GM18870 (cell line): ENCODE measurements at regions not wholly inside any gene's neighbourhood (a gene's known extent, or its start where the extent isn't known, plus 50 kb on each side); places are given as distances from the start of the nearest gene placed in this dataset.

Experiments used
- ATAC-seq: cut with Tn5 transposase; IDR thresholded peaks from one replicate; pipeline ENCODE4 v1.9.1; 2021; ENCODE audit warnings: moderate library complexity; ENCODE audit not compliant: unreplicated experiment

GRCh38 chr2:221708902-221709301, 136.8 kb upstream of the EPHA4 start:
- ATAC-seq: no peak

GRCh38 chr2:221705185-221705877, 133.2 kb upstream of the EPHA4 start:
- ATAC-seq: no peak

DNA sequence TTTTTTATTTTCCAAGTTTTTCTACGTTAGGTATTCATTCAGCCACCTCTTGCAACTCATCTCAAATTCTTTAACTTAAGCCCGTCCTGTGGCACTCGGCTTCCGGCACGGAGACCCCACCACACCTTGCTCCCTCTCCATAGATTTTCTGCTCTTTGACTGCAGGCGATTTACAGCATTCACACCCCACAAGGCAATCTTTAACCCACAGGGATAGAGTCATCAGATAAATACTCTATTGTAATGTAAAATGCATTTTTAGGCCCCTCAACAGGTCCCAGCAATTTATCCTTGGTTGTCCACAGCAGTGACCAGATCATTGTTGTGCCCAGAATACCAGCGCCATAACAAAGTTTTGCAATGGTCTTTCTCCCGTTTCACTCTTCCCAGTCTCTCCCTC, 132.3 kb upstream of the EPHA4 start:
- ATAC-seq: no peak

- no peak for ATAC-seq
Measured at GRCh38 chr2:221693365-221693764, 121.3 kb upstream of the EPHA4 start.

GRCh38 chr2:221691571-221691970, 119.5 kb upstream of the EPHA4 start:
- no peak for ATAC-seq

- no peak for ATAC-seq
Measured at GRCh38 chr2:221689140-221689539, 117.0 kb upstream of the EPHA4 start.

- ATAC-seq: no peak
Measured at GRCh38 chr2:221680548-221680947, 108.4 kb upstream of the EPHA4 start.

DNA sequence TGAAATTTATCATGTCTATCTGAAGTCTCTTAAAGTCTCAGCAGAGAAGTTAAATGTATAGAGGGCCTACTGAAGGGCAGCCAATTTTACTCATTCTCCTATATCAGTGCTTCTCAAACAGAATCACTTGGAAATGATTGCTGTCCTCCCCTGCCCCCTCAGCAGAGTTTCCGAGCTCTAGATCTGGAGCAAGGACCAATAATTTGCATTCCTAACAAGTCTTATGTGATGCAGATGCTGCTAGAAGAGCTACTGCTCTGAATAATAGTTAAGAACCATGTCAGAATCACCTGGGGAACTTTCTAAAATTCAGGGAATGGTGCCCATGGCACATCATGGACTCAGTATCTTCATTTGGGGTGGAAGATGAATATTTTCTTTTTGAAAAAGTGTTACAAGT, 105.6 kb upstream of the EPHA4 start:
- no peak for ATAC-seq

GRCh38 chr2:221676566-221677172, 104.6 kb upstream of the EPHA4 start:
- ATAC-seq: no peak

- no peak for ATAC-seq
Measured at GRCh38 chr2:221675201-221675908, 103.3 kb upstream of the EPHA4 start.

- ATAC-seq: no peak
Measured at GRCh38 chr2:221674446-221674845, 102.3 kb upstream of the EPHA4 start.

- ATAC-seq: no peak
Measured at GRCh38 chr2:221673248-221673647, 101.1 kb upstream of the EPHA4 start.

GRCh38 chr2:221671515-221671914, 99.4 kb upstream of the EPHA4 start:
- no peak for ATAC-seq

DNA sequence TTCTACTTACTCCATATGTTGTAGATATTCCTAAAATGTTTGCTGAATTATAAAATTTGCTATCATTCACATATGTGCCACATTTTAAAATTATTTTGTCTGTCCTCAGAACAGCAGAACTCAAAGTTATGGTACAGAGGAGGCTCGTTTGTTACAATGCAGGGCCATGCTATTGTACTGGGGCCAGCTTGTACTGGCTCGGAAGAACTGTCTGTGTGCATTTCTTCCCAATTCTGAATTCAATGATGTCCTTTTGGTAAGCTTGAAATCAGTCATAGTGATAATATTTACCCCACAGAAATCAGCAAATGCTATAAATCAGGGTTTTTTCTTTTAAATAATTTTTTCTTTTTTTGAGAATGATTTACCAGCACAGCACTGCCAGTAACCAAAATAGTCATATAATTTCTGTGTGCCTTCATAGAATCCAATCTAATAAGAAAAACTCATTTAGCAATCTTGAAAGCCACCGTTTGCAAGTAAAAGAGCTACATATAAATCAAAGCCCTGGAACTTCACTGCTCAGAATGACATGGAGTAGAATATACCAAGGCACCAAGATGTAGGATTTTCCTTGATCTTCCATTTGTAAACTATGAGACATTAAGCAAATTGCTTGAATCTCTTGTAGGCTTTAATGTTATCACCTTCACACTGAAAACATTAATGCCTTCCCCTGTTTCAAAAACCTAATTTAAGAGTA, 90.7 kb upstream of the EPHA4 start:
- ATAC-seq: no peak

DNA sequence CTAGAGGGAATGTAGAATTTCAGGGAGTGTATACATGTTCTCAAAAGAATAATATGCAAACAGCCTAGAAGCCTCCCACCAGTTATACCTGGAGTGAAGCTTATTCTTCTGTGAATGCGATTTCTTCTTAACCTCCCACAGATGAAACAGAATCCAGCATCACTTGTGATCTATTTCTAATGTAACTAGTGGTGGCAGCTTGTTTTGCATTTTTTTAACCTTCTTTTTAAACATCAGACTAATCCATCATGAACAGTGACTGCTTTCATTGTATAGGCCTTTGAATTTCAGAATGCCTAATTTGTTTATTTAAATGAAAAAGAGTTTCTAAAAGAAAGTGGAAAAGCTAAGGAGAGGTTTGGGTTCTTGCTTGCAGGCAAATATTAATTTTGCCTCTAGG, 85.7 kb upstream of the EPHA4 start:
- ATAC-seq: no peak

- ATAC-seq: no peak
Measured at GRCh38 chr2:221655300-221655699, 83.2 kb upstream of the EPHA4 start.

DNA sequence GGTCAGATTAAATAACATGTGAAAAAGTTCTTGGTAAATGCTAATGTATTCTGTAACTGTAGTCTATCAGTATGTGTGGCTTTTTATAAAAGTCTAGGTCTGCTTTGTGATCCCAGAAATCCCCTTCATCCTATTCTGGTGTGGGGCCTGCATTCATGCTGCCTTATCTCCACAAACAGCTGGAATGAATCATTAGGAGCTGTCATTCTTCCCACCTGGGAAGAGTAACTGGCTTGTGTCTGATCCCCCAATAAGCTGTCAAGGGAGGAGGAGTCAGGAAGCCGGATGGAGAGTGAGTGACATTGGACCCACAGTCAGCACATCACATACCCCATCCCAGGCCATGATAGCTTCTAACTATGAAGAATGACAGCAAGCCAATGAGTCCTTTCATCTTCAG, 81.1 kb upstream of the EPHA4 start:
- no peak for ATAC-seq

DNA sequence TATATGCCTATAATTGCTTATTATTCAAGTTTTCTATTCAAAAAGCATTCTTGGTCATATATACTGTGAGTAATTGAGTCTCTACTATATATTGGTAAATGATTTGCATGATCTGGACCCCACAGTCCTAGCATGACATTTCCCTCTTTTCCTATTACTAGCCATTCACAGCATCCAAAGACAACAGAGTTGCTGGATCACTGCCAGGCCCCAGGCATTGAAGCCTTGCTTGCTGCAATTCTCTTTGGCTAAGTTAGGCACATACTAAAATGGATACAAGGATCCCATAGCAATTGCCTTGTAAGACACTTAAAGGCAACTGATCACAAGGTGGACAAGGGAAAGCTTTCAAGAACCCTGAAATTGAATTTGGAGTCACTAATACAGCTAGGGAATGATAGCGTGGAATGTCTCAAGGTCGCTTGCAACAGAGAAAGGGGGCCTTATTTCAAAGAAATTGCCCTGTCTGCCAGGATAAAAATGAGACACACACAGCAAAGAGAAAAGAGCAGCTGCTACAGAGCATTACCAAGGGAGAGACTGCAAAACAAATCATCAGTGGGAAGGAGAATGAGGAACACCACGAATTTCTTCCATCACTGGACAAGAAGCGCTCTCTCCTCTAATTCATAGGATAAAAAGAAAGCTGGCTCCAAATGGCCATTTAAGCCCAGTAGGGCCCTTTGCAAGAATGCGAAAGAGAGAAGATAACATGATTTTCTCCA, 77.1 kb upstream of the EPHA4 start:
- ATAC-seq: no peak

DNA sequence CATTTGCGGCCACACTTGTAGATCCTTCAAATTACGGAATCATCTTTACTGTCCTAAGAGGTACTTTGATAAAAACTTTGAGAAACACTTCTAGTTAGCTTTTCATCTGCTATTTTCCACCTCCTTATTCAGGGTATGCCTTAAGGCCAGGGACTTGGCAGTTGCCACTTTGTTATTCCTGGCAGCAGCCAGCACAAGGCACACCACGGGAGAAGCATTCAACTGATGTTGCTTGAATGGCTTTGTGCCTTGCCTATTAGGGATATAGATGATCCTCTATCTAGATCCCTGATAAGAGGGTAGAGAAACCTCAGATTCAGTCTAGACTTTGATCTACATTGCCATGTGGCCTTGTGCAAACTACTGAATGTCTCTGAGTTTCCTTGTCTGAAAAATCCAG, 70.3 kb upstream of the EPHA4 start:
- ATAC-seq: no peak

DNA sequence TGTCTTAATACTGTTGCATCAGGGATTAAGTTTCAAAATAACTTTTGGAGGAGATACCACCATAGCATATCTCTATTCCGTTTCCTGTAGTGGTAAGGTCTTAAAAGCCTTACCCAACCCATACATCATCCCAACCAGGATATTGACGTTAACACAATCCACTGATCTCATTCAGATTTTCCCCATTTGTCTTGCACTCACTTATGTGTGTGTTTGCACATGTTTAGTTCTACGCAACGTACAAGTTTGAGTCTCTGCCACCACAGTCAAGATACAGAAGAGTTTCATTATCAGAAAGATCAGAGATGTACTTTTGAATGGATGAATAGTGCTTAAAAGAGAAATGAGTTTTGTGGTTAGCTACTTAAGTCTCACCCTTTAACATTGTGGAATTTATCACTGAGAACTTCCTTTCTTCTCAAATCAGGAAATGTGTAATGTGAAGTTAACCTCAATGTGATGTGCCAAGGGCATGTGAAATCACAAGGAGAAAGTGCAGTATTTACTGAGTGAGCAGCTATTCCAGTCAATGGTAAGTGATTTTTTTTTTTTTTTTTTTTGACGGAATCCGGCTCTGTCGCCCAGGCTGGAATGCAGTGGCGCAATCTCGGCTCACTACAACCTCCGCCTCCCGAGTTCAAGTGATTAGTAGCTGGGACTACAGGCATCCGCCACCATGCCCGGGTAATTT, 69.2 kb upstream of the EPHA4 start:
- no peak for ATAC-seq
